Endothelial cell of umbilical vein (primary cell): ENCODE measurements at regions not wholly inside any gene's neighbourhood (a gene's known extent, or its start where the extent isn't known, plus 50 kb on each side); places are given as distances from the start of the nearest gene placed in this dataset.

Source experiments
- BruUV-seq: library from RNA; stranded (reverse); fragments of 400-500 nt; replicated peaks from 2 replicates; lab custom pipeline; 2021; lab: Mats Ljungman, UMichigan
- CTCF ChIA-PET: fragments of 300-600, 350-600 bp; sonication (Branson Sonifier 250); formaldehyde crosslinking; loops from one replicate; lab custom pipeline; 2021; ENCODE audit warnings: antibody characterized with exemption, inconsistent platforms; lab: Charles Lee
- POLR2A ChIA-PET: fragments of 300-600, 350-600 bp; sonication (Branson Sonifier 250); formaldehyde crosslinking; loops from one replicate; lab custom pipeline; 2021; ENCODE audit warnings: antibody characterized with exemption, inconsistent platforms; lab: Charles Lee
- DNase-seq: peaks from one replicate; pipeline ENCODE4 v3.0.0-alpha.2; 2011; ENCODE audit warnings: low read depth, low spot score
- FAIRE-seq: peaks from 2 replicates; lab custom pipeline; 2011; peaks lifted over from hg19 to GRCh38; lab: Jason Lieb, UNC
- H2AFZ ChIP-seq: 2 replicates; pipeline ENCODE4 v1.6.0; 2012; ENCODE audit warnings: low read depth, low read length, control low read depth, inconsistent platforms
- H3K27ac ChIP-seq: 2 replicates; pipeline ENCODE4 v1.5.1; 2011; ENCODE audit warnings: low read depth, mild to moderate bottlenecking, control low read depth, low read length, moderate library complexity; ENCODE audit not compliant: insufficient read depth
- H3K27me3 ChIP-seq, 2 experiments: 2 replicates each; pipeline versions ENCODE4 v1.6.0 to v1.6.1; 2011; ENCODE audit warnings: low read length in 2 of 2, mixed read lengths in 1 of 2; ENCODE audit not compliant: control insufficient read depth in 2 of 2, insufficient read depth in 2 of 2
- H3K36me3 ChIP-seq, 2 experiments: 2 replicates in 1 of 2; 3 replicates in 1 of 2; pipeline ENCODE4 v1.5.1; 2011; ENCODE audit warnings: low read length in 2 of 2, mild to moderate bottlenecking in 1 of 2, moderate library complexity in 1 of 2; ENCODE audit not compliant: control insufficient read depth in 2 of 2, insufficient read depth in 2 of 2; ENCODE audit errors: extremely low read depth in 1 of 2
- H3K4me1 ChIP-seq: 3 replicates; pipeline ENCODE4 v1.5.1; 2011; ENCODE audit warnings: mild to moderate bottlenecking, low read length; ENCODE audit not compliant: control insufficient read depth, insufficient read depth; ENCODE audit errors: extremely low read depth
- H3K4me2 ChIP-seq: 2 replicates; pipeline ENCODE4 v1.6.1; 2011; ENCODE audit warnings: low read length, control low read depth, mixed read lengths; ENCODE audit not compliant: insufficient read depth
- H3K4me3 ChIP-seq, 3 experiments: fragments of 200-600 bp in 1 of 3; sonication (generic), shearing (Covaris generic) in 1 of 3; replicated peaks in 1 of 3; 2 replicates each; pipeline ENCODE4 v1.5.1; 2011 to 2016; ENCODE audit warnings: control low read depth in 3 of 3, low read length in 3 of 3, mild to moderate bottlenecking in 2 of 3, inconsistent platforms in 1 of 3, low read depth in 1 of 3, moderate library complexity in 1 of 3; ENCODE audit not compliant: insufficient read depth in 1 of 3
- H3K79me2 ChIP-seq: 2 replicates; pipeline ENCODE4 v1.6.0; 2012; ENCODE audit warnings: low read length, inconsistent platforms; ENCODE audit not compliant: control insufficient read depth, insufficient read depth
- H3K9ac ChIP-seq: replicated peaks from 2 replicates; pipeline ENCODE3; 2011; ENCODE audit warnings: low read length, control low read depth; ENCODE audit not compliant: insufficient read depth; ENCODE audit errors: extremely low read depth
- H3K9me1 ChIP-seq: replicated peaks from 3 replicates; pipeline ENCODE4 v1.6.0; 2011; ENCODE audit warnings: mild to moderate bottlenecking, low read length; ENCODE audit not compliant: control insufficient read depth, insufficient read depth; ENCODE audit errors: extremely low read depth
- H3K9me3 ChIP-seq: replicated peaks from 2 replicates; pipeline ENCODE4 v1.5.1; 2012; ENCODE audit warnings: low read length, inconsistent platforms; ENCODE audit not compliant: control insufficient read depth, insufficient read depth
- H4K20me1 ChIP-seq: replicated peaks from 2 replicates; pipeline ENCODE3; 2011; ENCODE audit warnings: mild to moderate bottlenecking, low read length; ENCODE audit not compliant: control insufficient read depth, insufficient read depth; ENCODE audit errors: extremely low read depth
- EZH2 ChIP-seq: IDR thresholded peaks from 2 replicates; pipeline ENCODE4 v1.6.1; 2012; ENCODE audit warnings: borderline replicate concordance, low read depth, mild to moderate bottlenecking, moderate library complexity, low read length, inconsistent platforms; ENCODE audit not compliant: severe bottlenecking
- FOS ChIP-seq: IDR thresholded peaks from 2 replicates; pipeline ENCODE4 v1.6.1; 2011; ENCODE audit warnings: mild to moderate bottlenecking, low read length, moderate library complexity, borderline replicate concordance; ENCODE audit not compliant: insufficient read depth
- GATA2 ChIP-seq: IDR thresholded peaks from 2 replicates; pipeline ENCODE4 v1.7.0; 2011; ENCODE audit warnings: low read depth, mild to moderate bottlenecking, moderate library complexity, mixed read lengths, low read length; ENCODE audit not compliant: insufficient read length, insufficient read depth
- JUN ChIP-seq: IDR thresholded peaks from 2 replicates; pipeline ENCODE4 v1.6.1; 2011; ENCODE audit warnings: borderline replicate concordance, low read depth; ENCODE audit not compliant: insufficient read length, insufficient read depth
- MYC ChIP-seq: IDR thresholded peaks from one replicate; pipeline ENCODE4 v1.6.1; 2011; ENCODE audit warnings: mild to moderate bottlenecking, low read depth, low read length
- POLR2A ChIP-seq: IDR thresholded peaks from 2 replicates; pipeline ENCODE4 v1.6.1; 2012; ENCODE audit warnings: low read depth, mild to moderate bottlenecking, control low read depth, low read length
- POLR2AphosphoS5 ChIP-seq: IDR thresholded peaks from 2 replicates; pipeline ENCODE4 v1.6.1; 2012; ENCODE audit warnings: low read depth, mild to moderate bottlenecking, control low read depth, low read length, moderate library complexity; ENCODE audit not compliant: insufficient read depth
- dilution Hi-C: fragments of 300-500 bp; cut with MboI; formaldehyde crosslinking; loops from one replicate; pipeline ENCODE4 v1.15.0; 2019; ENCODE audit warnings: low sequenced_read_pairs; ENCODE audit not compliant: extremely low pct_ligation_motif_present
- intact Hi-C: fragments of 100-400 bp; cut with micrococcal nuclease; formaldehyde crosslinking; loops from one replicate; pipeline ENCODE4 v1.10.0; 2022
- TF ChIP-seq, protein P1 (sequence below): IDR thresholded peaks from 2 replicates; pipeline ENCODE4 v1.6.1; 2011; ENCODE audit not compliant: insufficient read depth, insufficient read length
- TF ChIP-seq, protein P2 (sequence below), 2 donors: IDR thresholded peaks; 1 replicate in 1 of 2; 2 replicates in 1 of 2; pipeline ENCODE4 v1.5.1; 2011; ENCODE audit warnings: low read length in 2 of 2, mild to moderate bottlenecking in 2 of 2, moderate library complexity in 2 of 2, control low read depth in 1 of 2, inconsistent platforms in 1 of 2, low read depth in 1 of 2; ENCODE audit not compliant: insufficient read depth in 1 of 2; ENCODE audit errors: extremely low read depth in 1 of 2

GRCh38 chr17:65374966-65375365 is 186.5 kb downstream of the AXIN2 start:
- ChIA-PET POLR2A (no interaction called here), CTCF (no interaction called here)
- intact Hi-C loops, result no loop called here
- no peak for DNase-seq
- no peak overlapping the region for H3K9ac ChIP-seq
- dilution Hi-C loops, result no loop called here
- FAIRE-seq, result no peak
- no peaks in the 10 kb centered on the region for H4K20me1 ChIP-seq
- no peak overlapping the region for H2AFZ ChIP-seq
- no TSS peak for BruUV-seq
- no peak overlapping the region for H3K4me2 ChIP-seq
- TF ChIP-seq GATA2, result no peak
- TF ChIP-seq, protein P1, sequence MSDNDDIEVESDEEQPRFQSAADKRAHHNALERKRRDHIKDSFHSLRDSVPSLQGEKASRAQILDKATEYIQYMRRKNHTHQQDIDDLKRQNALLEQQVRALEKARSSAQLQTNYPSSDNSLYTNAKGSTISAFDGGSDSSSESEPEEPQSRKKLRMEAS, result no peak
- H3K36me3 ChIP-seq, result no peaks in the 10 kb centered on the region
- no peaks in the 10 kb centered on the region for H3K4me1 ChIP-seq
- no peaks in the 10 kb centered on the region for H3K9me1 ChIP-seq
- no peaks in the 10 kb centered on the region for H3K79me2 ChIP-seq
- H3K27ac ChIP-seq, result no peak overlapping the region
- peaks cover 18 to 19% of the 10 kb centered on the region in 2 experiments for H3K27me3 ChIP-seq
- H3K4me3 ChIP-seq, result no peak overlapping the region
- H3K9me3 ChIP-seq, result no peaks in the 10 kb centered on the region

- CTCF ChIA-PET, result no interaction called here
- POLR2A ChIA-PET, result no interaction called here
- no peaks in the 10 kb centered on the region for H3K4me1 ChIP-seq
- no peak overlapping the region for H3K4me3 ChIP-seq
- DNase-seq (no peak), FAIRE-seq (no peak)
- no peak overlapping the region for H3K9ac ChIP-seq
- H3K27me3 ChIP-seq, result peaks cover 21 to 30% of the 10 kb centered on the region in 2 experiments
- no peaks in the 10 kb centered on the region for H3K9me1 ChIP-seq
- dilution Hi-C loops (no loop called here), intact Hi-C loops (no loop called here)
- no peak overlapping the region for H2AFZ ChIP-seq
- TF ChIP-seq POLR2AphosphoS5 (no peak), GATA2 (no peak), JUN (no peak), MYC (no peak), POLR2A (no peak), EZH2 (no peak), FOS (no peak)
- TF ChIP-seq, protein P2, sequence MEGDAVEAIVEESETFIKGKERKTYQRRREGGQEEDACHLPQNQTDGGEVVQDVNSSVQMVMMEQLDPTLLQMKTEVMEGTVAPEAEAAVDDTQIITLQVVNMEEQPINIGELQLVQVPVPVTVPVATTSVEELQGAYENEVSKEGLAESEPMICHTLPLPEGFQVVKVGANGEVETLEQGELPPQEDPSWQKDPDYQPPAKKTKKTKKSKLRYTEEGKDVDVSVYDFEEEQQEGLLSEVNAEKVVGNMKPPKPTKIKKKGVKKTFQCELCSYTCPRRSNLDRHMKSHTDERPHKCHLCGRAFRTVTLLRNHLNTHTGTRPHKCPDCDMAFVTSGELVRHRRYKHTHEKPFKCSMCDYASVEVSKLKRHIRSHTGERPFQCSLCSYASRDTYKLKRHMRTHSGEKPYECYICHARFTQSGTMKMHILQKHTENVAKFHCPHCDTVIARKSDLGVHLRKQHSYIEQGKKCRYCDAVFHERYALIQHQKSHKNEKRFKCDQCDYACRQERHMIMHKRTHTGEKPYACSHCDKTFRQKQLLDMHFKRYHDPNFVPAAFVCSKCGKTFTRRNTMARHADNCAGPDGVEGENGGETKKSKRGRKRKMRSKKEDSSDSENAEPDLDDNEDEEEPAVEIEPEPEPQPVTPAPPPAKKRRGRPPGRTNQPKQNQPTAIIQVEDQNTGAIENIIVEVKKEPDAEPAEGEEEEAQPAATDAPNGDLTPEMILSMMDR (IDR thresholded peaks at IDR 0.05; ENCODE audit: extremely low read depth in 1 of 2, insufficient read depth in 1 of 2, low read depth in 1 of 2, low read length in 2 of 2), result no peak
- TF ChIP-seq, protein P1, result no peak
- no peaks in the 10 kb centered on the region for H3K79me2 ChIP-seq
- H3K36me3 ChIP-seq, result no peaks in the 10 kb centered on the region
- BruUV-seq, result no TSS peak
- no peak overlapping the region for H3K4me2 ChIP-seq
- no peak overlapping the region for H3K27ac ChIP-seq
- no peaks in the 10 kb centered on the region for H3K9me3 ChIP-seq
- no peaks in the 10 kb centered on the region for H4K20me1 ChIP-seq
Observed at GRCh38 chr17:65371702-65372101, 189.7 kb downstream of the AXIN2 start.
